ENCODE measurements at regions not wholly inside any gene's neighbourhood (a gene's known extent, or its start where the extent isn't known, plus 50 kb on each side); places are given as distances from the start of the nearest gene placed in this dataset.
"Not testable (repeated sequence)": the region's sequence is repeated elsewhere in the genome, so short reads cannot be mapped to it uniquely, and the experiment has no call there.

GRCh38 chr17:13157656-13158055 lies 139.8 kb upstream of the ELAC2 start:
- TF ChIP-seq CTCF (IDR thresholded peaks at IDR 0.05; ENCODE audit: low read depth, low read length): no peak
- no peak for DNase-seq (ENCODE audit: extremely low read depth, low read depth)

- TF ChIP-seq CTCF (IDR thresholded peaks at IDR 0.05; ENCODE audit: low read depth, low read length): no peak
- DNase-seq (ENCODE audit: extremely low read depth, low read depth): no peak
Measured at GRCh38 chr17:13154930-13155329, 137.1 kb upstream of the ELAC2 start.

- DNase-seq (ENCODE audit: extremely low read depth, low read depth): no peak
- no peak for TF ChIP-seq CTCF (IDR thresholded peaks at IDR 0.05; ENCODE audit: low read depth, low read length)
Measured at GRCh38 chr17:13154398-13154797, 136.6 kb upstream of the ELAC2 start.

- TF ChIP-seq CTCF (IDR thresholded peaks at IDR 0.05; ENCODE audit: low read depth, low read length): no peak
- no peak for DNase-seq (ENCODE audit: extremely low read depth, low read depth)
Measured at GRCh38 chr17:13153036-13153435, 135.2 kb upstream of the ELAC2 start.

- no peak for DNase-seq (ENCODE audit: extremely low read depth, low read depth)
- TF ChIP-seq CTCF (IDR thresholded peaks at IDR 0.05; ENCODE audit: low read depth, low read length): no peak
Measured at GRCh38 chr17:13152501-13152900, 134.7 kb upstream of the ELAC2 start.

GRCh38 chr17:13150738-13151137 lies 132.9 kb upstream of the ELAC2 start:
- not testable (repeated sequence) for DNase-seq (ENCODE audit: extremely low read depth, low read depth)

- TF ChIP-seq CTCF (IDR thresholded peaks at IDR 0.05; ENCODE audit: low read depth, low read length): no peak
- no peak for DNase-seq (ENCODE audit: extremely low read depth, low read depth)
Measured at GRCh38 chr17:13143001-13143400, 125.2 kb upstream of the ELAC2 start.

GRCh38 chr17:13140750-13141149 lies 122.9 kb upstream of the ELAC2 start:
- peak; percentile 23 for TF ChIP-seq CTCF (IDR thresholded peaks at IDR 0.05; ENCODE audit: low read depth, low read length)
- no peak for DNase-seq (ENCODE audit: extremely low read depth, low read depth)
